ENCODE measurements at regions not wholly inside any gene's neighbourhood (a gene's known extent, or its start where the extent isn't known, plus 50 kb on each side); places are given as distances from the start of the nearest gene placed in this dataset. TPM values are rescaled to one million over a fixed set of nuclear protein-coding genes. Genes with fewer than 3 reads are reported as not detected.

DNA sequence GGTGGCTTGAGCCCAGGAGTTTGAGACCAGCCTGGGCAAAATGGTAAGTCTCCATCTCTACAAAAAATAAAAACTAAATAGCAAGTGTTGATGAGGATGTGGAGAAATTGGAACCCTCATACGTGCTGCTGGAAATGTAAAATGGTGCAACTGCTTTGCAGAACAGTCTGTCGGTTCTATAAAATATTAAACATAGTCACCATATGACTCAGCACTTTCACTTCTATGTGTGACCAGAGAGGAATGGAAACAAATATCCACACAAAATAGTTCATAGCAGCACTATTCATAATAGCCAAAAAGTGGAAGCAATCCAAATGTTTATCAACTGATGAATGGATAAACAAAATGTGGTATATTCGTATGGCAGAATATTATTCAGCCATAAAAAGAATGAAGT, 60.8 kb upstream of the FMR1 start:
- Histone ChIP-seq H2BK120ac (ENCODE audit: low read depth, low read length) (no peak overlapping the region), H3K4me3 (ENCODE audit: low read length) (no peak overlapping the region), H3K27ac (ENCODE audit: low read depth, low read length) (no peak overlapping the region), H2AK5ac (ENCODE audit: low read length) (no peak overlapping the region), H3K23ac (ENCODE audit: low read length) (no peak overlapping the region), H4K8ac (ENCODE audit: low read depth, low read length) (no peak overlapping the region), H3K27me3 (ENCODE audit: insufficient read depth, low read length, poor library complexity) (no peaks in the 10 kb centered on the region), H3K79me1 (ENCODE audit: low read length) (no peaks in the 10 kb centered on the region), H3K4ac (ENCODE audit: low read depth, low read length) (no peak overlapping the region), H3K4me1 (ENCODE audit: control insufficient read depth, low read depth, low read length) (no peaks in the 10 kb centered on the region), H2BK15ac (replicated peaks; ENCODE audit: low read depth) (no peak overlapping the region), H2BK5ac (ENCODE audit: low read length) (no peak overlapping the region), H4K5ac (ENCODE audit: low read length) (no peak overlapping the region), H3K56ac (ENCODE audit: low read length) (no peak overlapping the region), H3K18ac (ENCODE audit: low read length) (no peak overlapping the region), H3K79me2 (ENCODE audit: control insufficient read depth, insufficient read depth, low read length) (no peaks in the 10 kb centered on the region), H3K4me2 (ENCODE audit: low read length) (no peak overlapping the region), H3K9ac (ENCODE audit: low read length) (no peak overlapping the region), H3K36me3 (ENCODE audit: control insufficient read depth, insufficient read depth, low read length) (no peaks in the 10 kb centered on the region)
- no peak for DNase-seq
- no CpG with 5 or more reads among the region's 3 CpGs for WGBS (ENCODE audit: extremely low coverage, insufficient coverage, low lambda C conversion rate)

DNA sequence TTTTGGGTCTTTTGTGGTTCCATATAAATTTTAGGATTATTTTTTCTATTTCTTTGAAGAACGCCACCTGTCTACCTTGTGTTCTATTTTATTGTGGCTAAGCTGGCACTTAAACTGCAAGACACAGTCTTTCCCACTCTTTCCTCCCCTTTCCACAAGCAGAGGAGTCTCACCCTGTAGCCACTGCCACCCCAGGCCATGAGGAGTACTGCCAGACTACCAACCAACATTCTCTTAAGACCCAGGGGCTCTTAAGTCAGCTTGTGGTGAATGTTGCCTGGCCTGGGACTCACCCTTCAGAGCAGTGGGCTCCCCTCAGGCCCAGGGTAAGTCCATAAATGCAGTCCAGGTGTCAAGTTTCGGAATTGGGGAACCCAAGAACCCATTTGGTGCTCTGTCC, 58.0 kb upstream of the FMR1 start:
- Histone ChIP-seq H3K4me2 (ENCODE audit: low read length) (no peak overlapping the region), H3K79me1 (ENCODE audit: low read length) (no peaks in the 10 kb centered on the region), H3K4me1 (ENCODE audit: control insufficient read depth, low read depth, low read length) (no peaks in the 10 kb centered on the region), H2BK5ac (ENCODE audit: low read length) (no peak overlapping the region), H3K4me3 (ENCODE audit: low read length) (no peak overlapping the region), H3K27ac (ENCODE audit: low read depth, low read length) (no peak overlapping the region), H4K5ac (ENCODE audit: low read length) (no peak overlapping the region), H3K36me3 (ENCODE audit: control insufficient read depth, insufficient read depth, low read length) (no peaks in the 10 kb centered on the region), H2BK120ac (ENCODE audit: low read depth, low read length) (no peak overlapping the region), H2AK5ac (ENCODE audit: low read length) (no peak overlapping the region), H3K18ac (ENCODE audit: low read length) (no peak overlapping the region), H2BK15ac (replicated peaks; ENCODE audit: low read depth) (no peak overlapping the region), H3K9ac (ENCODE audit: low read length) (no peak overlapping the region), H3K79me2 (ENCODE audit: control insufficient read depth, insufficient read depth, low read length) (no peaks in the 10 kb centered on the region), H4K8ac (ENCODE audit: low read depth, low read length) (no peak overlapping the region), H3K4ac (ENCODE audit: low read depth, low read length) (no peak overlapping the region), H3K23ac (ENCODE audit: low read length) (no peak overlapping the region), H3K27me3 (ENCODE audit: insufficient read depth, low read length, poor library complexity) (no peaks in the 10 kb centered on the region), H3K56ac (ENCODE audit: low read length) (no peak overlapping the region)
- peak; percentile 47 for DNase-seq
- no CpG with 5 or more reads among the region's 2 CpGs for WGBS (ENCODE audit: extremely low coverage, insufficient coverage, low lambda C conversion rate)

DNA sequence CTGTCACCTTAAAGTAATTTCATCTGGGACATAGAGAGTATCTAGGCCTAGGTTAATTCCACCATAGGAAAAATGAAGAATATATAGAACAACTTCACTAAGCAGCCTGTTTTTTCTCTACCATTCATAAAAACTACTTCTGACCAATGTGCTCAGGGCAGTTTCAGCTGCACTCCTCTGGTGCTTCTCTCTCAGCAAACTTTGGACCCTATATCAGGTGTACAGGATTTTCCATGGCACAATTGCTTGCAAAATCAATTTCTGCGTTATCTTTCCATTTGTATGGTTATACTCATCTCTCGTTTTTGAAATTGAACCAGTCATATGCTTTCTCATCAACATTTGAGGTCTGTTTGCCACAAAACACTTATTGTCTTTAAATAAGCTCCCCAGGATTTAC, 52.1 kb upstream of the FMR1 start:
- Histone ChIP-seq H3K4ac (ENCODE audit: low read depth, low read length) (no peak overlapping the region), H4K8ac (ENCODE audit: low read depth, low read length) (no peak overlapping the region), H3K4me2 (ENCODE audit: low read length) (no peak overlapping the region), H3K36me3 (ENCODE audit: control insufficient read depth, insufficient read depth, low read length) (no peaks in the 10 kb centered on the region), H2AK5ac (ENCODE audit: low read length) (no peak overlapping the region), H2BK120ac (ENCODE audit: low read depth, low read length) (no peak overlapping the region), H3K79me2 (ENCODE audit: control insufficient read depth, insufficient read depth, low read length) (no peaks in the 10 kb centered on the region), H3K9ac (ENCODE audit: low read length) (no peak overlapping the region), H3K27ac (ENCODE audit: low read depth, low read length) (no peak overlapping the region), H3K18ac (ENCODE audit: low read length) (no peak overlapping the region), H2BK15ac (replicated peaks; ENCODE audit: low read depth) (no peak overlapping the region), H3K4me1 (ENCODE audit: control insufficient read depth, low read depth, low read length) (no peaks in the 10 kb centered on the region), H3K79me1 (ENCODE audit: low read length) (no peaks in the 10 kb centered on the region), H3K23ac (ENCODE audit: low read length) (no peak overlapping the region), H3K56ac (ENCODE audit: low read length) (no peak overlapping the region), H3K4me3 (ENCODE audit: low read length) (no peak overlapping the region), H2BK5ac (ENCODE audit: low read length) (no peak overlapping the region), H3K27me3 (ENCODE audit: insufficient read depth, low read length, poor library complexity) (no peaks in the 10 kb centered on the region), H4K5ac (ENCODE audit: low read length) (no peak overlapping the region)
- DNase-seq, result no peak
- no CpG with 5 or more reads among the region's 2 CpGs for WGBS (ENCODE audit: extremely low coverage, insufficient coverage, low lambda C conversion rate)

Small RNAs in the stretch of these regions (small RNA-seq; reads per million reads assigned to genes)
- gene AC016925.1 (ENCODE audit: insufficient read depth), result not detected
- not detected for gene AC016925.2 (ENCODE audit: insufficient read depth)
- not detected for gene AL009048.1 (ENCODE audit: insufficient read depth)
- gene AL096861.1 (ENCODE audit: insufficient read depth), result not detected
- not detected for gene RNU6-382P (ENCODE audit: insufficient read depth)

Measured in mesendoderm (in vitro differentiated cells).